Activated gamma-delta T cell treated with anti-CD3 and anti-CD28 coated beads, Interleukin-2, amount 50 U/mL, for 16 hours (primary cell): ENCODE measurements at regions not wholly inside any gene's neighbourhood (a gene's known extent, or its start where the extent isn't known, plus 50 kb on each side); places are given as distances from the start of the nearest gene placed in this dataset.

Source experiments
- DNase-seq: peaks from one replicate; pipeline ENCODE4 v3.0.0-alpha.2; 2020; ENCODE audit warnings: low read depth

DNA sequence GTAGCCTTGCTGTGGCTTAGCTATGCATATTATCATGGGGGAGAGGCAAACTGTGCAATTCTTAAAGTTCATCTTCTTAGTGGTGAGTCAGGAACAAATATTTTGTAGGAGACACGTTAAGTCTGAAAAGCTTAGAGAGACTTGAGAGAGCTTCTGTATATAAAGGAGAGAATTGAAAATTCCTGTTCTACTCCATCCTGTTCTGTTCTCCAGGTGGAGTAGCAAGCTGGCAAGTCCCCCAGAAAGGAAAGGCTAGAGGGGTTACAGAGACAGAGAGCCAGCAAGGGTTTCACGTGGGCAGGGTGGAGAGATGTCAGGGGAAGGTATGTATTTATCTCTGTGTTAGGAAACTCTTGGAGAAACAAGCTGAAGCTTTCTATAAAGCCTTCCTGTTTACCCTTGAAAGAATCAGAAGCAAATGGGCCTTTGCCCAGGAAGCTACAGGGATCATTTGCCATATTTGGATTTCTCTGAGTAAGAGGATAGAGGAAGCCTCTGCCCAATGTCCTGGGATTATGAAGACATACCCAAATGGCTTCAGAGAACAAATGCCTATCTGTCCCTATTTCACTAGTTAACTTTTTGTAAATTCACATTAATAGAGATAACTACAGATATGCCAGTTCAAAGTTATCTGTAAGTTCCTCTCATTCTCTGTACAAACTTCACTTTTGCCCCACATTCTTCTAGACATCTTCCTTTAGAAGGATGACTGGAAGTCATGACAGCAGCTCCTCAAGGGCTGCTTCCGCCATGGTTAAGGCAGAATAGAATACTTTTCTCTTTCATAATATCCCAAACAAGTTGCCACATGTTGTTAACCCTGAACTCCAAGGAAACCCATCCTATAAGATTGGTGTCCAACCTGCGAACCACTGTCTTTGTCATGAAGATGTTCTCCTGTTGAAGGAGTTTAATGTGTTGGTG lies 126.7 kb upstream of the NEDD9 start:
- DNase-seq = no peak

DNA sequence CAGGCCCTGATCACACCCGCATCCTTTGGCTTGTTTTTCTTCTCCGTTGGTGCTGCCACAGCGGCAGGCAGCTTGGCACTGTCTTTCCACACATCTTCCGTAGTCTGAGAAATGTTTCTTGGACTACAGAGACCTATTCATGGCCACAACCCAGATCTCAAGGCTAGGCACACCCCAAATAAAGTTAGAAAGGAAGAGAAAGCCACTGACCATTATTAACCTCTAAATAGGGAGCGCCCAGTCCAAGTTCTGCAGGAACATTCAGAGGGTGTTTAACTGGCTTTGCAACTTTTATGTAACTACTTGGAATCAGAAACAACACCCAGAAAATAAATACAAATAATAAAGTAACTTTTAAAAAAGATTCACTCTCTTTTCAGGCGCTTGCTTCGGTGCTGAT lies 124.8 kb upstream of the NEDD9 start:
- DNase-seq = no peak

DNA sequence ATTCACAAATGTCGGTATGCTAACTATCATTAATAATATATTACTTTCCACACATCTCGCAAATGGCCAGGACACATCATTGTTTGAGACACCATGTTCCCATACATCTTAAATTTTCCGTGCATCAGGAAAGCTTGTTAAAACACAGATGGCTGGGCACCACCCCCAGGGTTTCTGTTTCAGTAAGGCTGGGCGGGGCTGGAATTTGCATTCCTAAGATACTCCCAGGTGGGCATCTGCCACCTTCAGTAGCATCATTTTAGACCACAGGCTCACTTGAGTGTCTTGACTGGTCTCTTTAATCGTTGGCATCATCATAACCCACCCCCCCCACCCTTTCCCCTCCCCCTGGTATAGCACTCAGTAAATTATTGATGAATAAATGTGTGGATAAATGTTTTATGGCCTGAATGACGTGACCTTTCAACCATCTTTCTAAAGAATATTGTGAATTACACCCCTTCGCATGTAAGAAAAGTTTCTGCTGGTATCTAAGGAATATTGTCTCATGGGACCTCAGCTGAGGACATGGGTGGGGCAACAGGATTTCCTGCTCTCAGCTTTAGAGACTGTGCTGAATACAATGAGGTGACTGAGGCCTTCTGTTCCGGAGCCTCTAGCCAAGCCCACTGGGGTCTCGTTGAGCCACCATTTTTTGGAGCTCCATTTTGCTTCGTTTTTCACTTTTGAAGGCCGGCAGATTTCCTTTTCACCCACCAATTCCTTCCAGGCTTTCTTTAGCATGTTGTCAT lies 124.1 kb upstream of the NEDD9 start:
- DNase-seq = no peak

DNA sequence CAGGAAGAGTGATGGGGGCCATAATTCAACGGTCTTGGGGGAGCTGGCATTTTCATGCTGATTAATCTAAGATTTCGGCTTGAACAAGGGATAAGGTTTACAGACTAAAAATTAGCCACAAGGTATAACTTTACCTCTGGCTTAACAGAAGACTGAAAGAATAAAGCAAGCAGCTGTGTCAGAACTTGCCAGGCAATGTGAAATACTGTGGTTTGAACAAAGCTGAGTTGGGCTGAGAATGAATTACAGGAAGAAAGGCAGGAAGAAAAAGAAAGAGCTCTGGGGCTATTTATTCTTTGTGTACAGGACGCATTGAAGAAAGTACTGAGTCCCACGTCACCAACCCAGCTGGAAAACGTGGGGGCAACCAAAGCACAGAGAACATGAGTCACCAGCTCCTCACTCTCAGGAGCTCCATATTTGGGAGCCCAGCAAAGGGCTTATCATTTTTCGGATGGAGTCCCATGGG lies 121.5 kb upstream of the NEDD9 start:
- peak; percentile 31 for DNase-seq

DNA sequence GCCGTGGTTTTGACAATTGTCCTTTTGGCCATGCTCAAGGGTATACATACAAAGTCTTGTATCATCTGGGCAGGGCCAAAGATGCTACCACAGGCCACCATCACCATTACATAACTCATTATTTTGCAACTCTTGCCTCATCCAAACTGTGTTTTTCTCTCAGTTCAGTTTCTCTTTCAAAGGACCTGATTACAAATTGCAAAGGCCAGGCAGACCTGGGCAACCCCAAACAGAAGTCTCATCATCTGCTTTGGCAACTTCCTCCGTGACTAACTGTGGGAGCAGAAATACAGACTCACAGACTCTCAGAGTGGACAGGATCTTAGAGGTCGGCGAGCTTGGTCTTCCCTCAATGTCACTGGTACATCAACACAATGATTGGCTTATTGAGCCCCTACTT lies 117.8 kb upstream of the NEDD9 start:
- no peak for DNase-seq

DNA sequence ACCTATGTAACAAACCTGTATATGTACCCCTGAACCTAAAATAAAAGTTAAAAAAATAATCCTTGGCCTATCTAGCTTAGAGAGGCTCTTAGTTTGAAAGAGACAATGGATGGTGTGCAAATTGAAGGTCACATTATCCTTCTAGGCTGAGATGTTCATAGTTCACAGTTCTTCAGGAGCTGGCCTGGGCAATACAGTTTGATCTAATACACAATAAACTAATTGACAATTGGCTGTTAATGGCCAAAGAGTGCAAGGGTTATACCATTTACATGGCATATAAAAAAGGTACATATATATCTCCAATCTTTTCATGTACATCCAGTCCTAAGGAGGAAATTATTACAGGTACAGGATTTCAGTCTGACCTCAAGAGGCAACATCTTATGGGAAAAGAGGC lies 117.4 kb upstream of the NEDD9 start:
- no peak for DNase-seq

DNA sequence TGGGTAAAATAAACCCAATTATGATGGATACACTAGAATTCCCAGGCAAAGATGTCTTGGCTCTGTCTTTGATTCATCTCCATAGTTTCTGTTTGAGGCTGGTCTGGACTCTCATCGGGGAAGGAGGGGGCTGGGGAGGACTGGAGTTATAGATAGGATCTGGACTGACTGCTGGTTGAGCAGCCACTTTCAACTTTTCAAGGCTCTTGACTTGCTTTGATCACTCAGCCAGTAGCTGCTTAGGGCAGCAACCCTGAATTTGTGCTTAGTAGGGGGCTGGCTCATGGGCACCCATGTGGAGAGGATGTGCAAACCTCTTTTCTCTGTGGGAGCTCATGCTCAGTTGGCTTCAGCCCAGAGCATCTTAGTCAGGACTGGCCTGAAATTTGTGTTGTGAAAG lies 114.0 kb upstream of the NEDD9 start:
- DNase-seq = no peak

DNA sequence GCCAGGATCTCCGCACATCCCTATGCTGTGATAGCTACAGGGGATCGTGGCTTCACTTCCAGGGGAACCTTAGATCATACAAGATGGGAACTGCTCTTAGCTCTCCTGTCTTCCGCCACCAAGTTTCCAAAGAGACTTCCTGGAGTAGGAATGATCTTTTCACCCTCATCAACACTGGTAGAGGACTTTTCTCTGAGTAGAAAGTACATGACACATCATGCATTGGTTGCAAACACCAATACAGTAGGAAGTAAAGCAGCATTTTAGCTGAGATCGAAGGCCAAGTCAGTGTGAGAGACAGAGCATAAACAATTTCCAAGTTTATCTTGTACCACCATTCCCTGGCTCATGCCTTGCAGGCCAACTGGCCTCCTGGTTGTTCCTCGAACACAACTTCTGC lies 113.1 kb upstream of the NEDD9 start:
- no peak for DNase-seq

DNA sequence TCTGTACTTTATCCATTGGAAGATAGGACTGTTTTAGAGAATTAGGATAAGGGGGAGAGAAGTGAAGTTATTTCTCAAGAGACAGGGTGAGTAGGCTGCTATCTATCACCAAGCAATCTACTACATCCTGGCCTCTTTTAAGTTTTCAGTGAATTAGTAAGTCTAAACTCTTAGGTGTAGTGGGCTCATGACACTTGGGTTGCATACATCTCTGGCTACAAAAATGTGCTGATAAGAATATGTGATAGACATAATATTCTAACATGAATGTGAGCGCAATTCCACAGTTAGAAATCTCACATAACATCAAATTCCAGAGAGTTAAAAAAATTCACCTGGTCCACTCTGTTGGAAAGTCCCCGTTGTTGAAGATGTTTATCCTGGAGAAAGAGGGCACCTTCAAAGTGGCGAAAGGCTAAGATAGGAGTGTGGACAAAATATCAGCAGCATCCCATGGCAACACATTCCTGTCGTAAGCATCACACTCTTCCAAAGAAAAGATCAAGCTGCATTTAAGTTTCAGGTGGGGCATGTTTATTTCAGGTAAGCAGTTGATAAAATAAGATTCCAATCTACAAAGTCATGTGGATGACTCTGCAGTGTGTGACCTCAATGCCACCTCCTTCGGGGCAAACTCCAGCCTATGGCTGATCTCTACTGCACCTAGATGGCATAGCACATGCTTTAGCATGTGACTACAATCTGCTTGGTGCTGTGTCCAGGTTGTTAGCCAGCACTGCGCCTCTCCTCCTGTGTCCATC lies 111.7 kb upstream of the NEDD9 start:
- DNase-seq = no peak

DNA sequence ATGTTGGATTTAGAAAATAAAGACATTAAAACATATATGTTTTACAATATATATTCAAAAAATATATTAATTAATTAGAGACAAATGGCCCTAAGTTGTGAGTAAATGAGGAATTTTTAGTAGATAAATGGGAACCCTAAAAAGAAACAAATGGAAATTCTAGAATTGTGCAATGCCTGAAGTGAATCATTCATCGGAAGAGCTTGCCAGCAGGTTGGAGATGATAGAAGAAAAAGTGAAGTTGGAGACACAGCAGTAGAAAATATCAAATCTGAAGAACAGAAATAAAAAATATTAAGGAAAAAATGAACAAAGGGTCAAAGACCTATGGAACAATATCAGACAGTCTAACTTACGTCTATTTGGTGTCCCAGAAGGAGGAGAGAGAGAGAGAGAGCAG lies 109.4 kb upstream of the NEDD9 start:
- no peak for DNase-seq

DNA sequence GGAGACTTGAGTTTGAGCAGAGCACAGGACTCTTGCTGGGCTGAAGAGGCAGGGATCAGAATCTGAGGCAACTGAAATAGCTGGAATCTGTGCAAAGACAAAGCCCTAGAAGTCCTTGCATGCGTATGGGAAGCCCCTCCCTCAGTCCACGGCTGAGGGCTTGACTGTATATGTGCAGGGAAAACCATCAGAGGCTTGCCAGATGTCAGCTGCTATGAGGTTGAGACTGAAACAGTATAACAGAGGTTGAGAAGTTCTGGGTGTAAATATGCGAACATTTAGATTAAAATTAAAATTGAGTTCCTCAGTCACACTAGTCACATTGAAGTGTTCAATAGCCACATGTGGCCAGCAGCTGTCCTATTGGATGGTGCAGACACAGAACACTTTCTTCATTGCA lies 108.8 kb upstream of the NEDD9 start:
- DNase-seq = no peak

DNA sequence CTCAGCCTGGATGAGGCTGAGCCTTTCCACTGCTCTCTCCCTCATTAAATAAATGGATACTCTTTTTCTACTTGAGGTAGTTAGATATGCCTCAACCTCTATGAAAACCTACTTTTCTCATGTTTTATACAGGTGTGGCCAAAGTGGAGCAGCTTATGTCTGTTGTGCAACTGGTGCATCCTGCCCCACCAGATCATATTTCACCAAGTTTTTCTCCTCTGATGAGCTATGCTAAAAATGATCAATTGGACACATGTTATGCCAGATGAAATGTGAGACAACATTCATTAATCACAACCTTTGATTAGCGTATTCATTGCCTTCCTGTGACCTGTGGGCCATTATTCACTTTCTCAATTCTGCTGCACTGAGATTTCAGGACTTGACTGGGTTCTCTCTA lies 106.9 kb upstream of the NEDD9 start:
- DNase-seq = no peak

DNA sequence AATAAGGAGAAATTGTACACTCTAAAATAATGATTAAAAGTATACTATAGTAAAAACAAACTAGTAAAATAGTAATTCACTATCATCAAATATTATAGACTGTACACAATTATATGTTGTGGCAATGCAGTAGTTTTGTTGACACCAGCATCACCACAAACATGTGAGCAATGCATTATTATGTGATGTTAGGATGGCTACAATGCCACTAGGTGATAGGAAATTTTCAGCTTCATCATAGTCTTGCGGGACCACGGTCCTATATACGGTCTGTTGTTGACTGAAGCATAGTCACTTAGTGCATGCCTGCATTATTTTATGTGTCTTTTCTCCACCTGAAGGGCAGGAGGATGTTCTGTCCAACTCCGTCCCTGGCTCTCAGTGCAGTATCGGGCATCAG lies 104.8 kb upstream of the NEDD9 start:
- DNase-seq = no peak

DNA sequence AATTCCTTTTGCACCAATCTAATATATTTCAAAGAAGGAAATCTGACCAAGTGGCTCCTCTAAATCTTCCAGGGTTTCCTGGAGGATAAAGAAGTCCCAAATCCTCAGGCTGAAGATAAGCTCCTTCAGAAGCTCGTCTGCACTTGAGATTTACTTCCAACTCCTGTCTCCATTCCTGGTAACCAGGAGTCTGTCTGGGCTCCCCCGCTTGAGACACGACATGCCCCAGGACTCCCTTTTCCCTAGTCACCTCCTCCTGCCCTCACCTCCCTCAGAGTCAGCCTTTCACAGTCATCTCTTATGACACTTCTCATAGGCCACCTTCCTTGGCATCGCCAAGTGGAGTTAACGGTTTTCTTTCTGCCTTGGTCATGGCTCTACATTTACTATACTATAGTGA lies 103.4 kb upstream of the NEDD9 start:
- DNase-seq = no peak

DNA sequence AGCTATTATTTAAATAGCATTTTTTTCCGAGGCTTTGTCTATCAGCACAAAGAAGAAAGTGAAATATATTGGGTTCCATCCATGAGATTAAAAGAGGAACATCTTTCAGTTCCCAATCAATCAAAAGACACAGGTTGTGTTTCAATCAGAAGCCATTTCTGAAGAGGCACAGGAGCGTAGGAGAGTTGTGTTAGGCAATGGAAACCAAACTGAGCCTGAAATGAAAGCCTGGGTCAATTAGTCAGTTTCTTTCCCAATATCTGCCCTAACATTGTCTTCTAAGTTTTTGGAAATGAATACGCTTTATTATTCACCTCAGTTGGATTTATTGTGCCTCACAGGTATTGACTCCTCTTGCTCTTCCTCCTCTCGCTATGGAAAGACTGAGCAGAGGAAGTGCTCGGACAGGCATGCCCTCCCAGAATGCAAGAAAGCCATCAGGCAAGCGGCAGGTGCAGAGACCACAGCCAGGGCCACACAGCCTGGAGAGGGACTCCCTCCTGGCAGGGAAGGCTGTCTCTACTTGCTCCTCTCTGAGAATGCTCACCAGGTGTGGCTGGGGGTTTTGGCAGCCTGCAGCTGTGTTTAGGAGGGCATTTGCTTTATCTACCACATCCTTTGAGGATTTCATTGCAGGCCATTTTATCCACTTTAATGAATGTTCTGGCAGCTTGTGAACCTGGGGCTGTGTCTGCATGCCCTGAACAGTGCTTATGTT lies 100.8 kb upstream of the NEDD9 start:
- no peak for DNase-seq

DNA sequence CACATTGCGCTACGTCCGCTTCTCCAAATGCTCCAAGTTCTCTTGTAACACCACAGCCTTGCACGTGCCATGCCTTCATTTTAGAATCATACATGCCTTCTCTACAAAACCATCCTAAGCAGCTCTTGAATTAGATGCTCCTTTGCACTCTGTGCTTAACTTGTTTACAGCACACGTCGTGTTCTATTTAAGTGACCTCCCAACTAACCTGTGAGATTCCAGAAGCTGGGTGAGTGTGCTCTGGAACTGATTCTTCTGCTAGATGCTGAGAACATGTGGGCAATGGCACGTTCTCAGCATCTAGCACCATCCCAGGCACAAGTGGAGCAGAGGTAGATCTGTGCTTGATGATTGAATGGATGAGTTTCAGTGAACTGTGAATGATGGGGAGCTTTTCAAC lies 100.0 kb upstream of the NEDD9 start:
- no peak for DNase-seq

DNA sequence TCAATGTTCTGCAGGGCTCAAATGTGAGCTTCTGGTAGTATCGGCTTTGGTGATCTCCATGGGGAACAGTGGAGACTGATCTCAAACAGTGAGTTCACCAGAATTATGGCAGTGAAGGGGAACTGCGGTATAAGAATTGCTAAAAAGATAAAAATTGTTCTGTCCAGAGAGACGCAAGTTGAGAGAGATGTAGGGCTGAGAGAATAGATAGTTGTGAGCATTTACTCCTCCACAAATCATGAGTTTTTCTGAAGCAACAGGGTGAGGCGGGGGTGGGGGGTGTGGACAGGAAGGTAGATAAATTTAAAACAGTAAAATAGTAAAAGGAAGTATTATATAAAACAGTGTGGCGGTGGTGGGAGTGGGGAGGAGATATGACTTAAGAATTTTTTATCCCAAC lies 98.6 kb upstream of the NEDD9 start:
- DNase-seq = no peak

DNA sequence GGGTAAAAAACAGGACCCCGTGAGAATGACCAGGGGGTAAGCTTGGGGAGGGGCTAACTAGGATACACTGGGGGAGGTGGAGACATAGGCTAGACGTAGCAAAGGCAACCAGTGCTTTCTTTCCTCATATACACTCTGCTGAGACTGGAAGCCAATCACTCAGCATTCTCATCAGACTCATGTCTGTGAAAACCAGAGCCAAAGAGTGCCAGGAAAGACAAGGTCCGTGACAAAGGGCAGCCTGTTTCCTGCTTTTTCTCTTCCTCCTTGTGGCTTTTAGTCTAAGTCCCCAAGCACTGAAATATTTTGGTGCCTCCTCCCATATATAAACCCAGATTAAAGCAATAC lies 97.9 kb upstream of the NEDD9 start:
- DNase-seq = no peak

DNA sequence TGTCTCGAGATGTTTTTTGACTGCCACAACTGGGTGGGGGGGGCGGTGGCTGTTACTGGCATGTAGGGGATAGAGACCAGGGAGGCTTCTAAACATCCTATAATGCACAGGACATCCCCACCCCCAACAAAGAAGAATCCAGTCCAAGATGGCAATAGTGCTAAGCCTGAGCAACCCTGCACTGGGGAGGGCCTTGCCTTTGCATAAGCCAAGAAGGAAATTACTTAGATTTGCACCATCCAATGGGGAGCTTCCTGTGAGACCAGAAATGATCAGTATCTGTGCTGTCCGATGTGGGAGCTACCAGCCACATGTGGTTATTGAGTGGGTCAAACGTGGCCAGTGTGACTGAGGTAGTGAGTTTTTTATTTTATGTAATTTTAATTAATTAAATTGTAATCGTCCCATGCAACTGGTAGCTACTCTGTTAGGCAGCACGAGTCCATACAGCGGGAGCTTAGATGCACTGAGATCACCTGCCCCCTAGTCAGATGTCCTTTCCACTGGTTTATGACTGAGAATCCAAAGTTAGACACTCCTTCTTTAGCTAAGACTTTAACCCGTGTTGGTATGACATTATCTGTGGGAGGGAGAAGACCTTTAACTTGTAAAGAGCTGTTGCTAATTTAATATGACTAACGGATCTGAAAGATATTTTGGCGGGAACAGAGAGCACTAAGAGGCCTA lies 97.4 kb upstream of the NEDD9 start:
- DNase-seq = no peak

DNA sequence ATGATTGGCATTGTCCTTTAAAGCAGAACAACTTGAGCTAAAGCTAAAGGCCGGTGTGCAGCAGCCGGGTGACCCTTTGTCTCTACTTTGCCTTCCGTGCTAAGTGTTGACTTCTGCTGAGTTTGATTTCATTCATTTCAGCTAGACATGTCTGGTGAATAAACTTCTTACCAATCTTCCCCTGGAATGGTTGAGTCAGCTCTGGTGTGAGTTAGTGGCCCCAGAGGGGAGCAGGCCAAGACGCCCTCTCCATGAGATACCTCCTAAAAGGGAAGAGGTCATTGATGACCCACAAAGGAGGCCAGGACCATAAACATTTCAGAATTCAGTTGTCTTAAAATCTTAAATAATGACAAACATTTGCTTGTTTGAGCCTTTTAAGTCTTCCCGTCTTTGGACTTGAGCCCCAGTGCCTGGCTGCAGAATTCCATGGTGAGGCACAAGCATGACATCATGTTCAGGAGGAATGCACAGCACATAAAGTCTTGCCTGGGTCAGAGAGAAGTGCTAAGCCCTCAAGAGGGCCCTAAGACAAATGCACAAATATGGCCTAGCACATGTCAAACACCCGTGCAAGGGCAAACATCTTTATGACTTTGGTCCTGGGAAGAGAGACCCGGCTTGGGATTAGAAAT lies 96.3 kb upstream of the NEDD9 start:
- DNase-seq = no peak

DNA sequence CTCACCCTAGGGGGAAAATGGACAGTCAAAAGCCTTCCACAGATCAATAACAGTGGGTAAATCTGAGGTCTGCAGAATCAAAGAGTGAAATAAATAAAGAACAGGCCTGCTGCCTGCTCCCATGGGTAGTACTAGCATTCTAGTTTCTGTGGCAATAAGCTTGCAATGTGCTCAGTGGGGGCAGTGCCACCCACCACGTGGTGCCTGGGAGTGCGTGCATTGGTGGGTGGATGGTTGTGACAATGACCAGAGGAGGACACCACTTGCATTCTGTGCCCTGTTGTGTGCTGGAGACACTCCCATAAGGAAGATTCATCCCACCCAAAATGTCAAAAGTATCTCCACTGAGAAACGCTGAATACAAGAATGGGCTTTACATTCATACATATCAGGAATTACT lies 95.5 kb upstream of the NEDD9 start:
- no peak for DNase-seq
